Glomerular visceral epithelial cell (primary cell): ENCODE measurements at regions not wholly inside any gene's neighbourhood (a gene's known extent, or its start where the extent isn't known, plus 50 kb on each side); places are given as distances from the start of the nearest gene placed in this dataset.

Experiments
- DNase-seq: peaks from one replicate; pipeline ENCODE4 v3.0.0-alpha.2; 2016; ENCODE audit errors: extremely low spot score

DNA sequence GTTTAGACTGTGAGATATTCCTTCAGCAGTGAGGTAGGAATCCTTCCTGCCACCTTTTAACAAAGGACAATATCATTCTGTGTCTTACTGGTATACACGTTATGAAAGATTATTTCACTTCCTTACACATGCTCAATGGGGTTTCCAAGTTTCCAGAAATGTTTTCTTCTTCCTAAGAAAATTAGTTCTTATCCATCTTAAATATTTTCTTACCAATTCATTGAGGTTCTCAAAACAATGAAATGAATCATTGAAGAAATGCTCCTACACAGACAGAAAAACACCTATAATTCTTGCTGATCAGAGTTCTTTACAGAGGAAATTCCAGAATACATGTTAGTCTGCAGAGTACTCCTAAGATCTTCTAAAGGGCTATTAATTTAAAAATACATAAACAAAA is 51.4 kb upstream of the SEC61G start:
- DNase-seq: no peak

DNA sequence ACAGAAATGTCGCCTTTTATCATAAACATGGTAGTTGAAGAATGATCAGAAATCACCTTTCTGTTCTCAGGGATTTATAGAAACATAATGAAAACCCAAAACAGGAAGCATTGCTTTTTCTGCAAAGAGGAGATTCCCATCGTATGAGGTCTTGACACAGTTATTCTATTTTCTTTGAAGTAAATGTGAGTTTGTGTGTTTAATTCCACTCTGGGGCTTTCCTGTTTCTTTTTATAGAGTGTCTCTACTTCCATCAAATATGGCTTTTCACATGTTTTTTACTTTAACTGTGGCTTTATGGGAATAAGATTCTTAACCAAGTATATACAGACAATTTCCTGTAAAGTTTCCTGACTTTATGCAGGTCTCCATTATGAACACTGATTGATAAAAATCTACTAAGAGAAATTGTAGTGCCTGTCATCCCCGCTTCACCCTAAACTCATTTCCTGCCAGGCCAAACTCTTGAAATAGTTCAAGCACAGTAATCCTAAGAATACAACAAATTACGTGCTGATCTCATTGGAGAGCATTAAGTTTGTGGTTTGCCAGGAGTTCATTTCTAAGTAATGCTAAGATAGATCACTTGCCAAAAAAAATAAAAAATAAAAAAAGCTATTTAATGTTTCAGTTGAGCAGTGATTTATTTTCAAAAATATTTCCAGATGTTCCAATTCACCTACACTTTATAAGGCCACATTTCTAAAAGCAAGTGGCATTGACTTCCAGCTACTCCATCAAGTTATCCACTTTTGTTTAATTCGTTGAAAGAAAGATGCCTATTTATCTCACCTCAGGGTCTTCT is 52.2 kb upstream of the SEC61G start:
- peak; percentile 73 for DNase-seq

DNA sequence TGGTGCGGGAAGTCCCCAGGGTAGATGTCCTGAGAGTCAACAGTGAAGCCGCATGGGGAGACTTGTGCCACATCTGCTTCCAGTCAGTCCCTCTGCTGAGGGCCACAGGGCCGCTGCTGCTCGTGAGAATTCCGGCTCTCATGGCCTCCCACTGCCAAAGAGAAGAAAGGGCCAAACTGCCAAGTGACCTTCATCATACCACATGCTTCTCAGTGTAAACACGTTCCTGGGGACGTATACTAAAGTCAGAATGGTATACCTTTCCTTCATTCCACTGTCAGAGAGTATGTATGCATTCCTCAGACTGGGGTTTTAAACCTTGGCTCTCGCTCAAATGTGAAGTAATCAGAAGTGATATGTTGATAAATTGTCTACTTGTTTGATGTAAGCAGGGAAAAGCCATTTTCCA is 52.8 kb upstream of the SEC61G start:
- DNase-seq: peak; percentile 35

DNA sequence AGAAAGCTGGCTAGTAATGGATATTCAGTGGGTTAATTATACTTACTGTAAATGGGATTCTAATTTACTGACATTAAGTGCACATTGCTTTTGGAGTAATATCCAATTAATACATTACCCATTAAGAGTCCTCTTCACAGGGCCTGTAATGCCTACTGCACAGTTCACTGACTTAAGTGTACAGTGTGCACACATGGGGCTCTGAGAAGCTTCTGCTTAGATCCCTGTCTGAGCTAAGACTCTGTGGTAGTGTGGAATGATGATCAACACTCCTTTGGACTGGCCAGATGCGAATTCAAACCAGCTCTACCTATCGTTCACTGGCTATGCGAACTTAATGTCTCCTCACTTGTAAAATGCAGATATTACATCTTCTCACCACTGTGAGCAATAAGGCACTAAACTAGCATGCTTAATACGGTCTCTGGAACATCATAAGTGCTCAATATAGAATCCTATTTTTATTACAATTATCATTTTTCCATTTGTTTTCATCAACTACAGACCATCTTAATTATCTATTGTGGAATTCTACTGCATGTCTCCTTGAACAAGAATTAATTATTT is 53.8 kb upstream of the SEC61G start:
- peak; percentile 78 for DNase-seq

DNA sequence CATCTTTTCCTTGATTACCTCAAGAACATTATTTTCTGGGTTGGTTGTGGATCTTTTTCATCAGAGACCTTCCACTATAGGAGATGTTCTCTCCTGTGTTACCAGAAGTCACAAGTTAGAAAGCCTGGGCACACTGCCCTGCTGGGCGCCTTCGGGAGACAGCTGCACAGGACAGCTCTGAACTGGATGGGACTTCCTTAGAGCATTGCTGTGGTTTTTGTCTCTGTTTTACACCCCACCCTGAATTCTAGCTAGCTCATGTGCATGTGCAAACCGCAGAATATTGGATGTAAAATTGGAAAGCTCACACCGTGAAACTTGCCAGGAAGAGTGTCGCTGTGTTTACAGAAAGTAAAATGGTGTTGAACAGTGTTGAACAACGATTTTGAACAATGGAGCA is 54.4 kb upstream of the SEC61G start:
- no peak for DNase-seq

DNA sequence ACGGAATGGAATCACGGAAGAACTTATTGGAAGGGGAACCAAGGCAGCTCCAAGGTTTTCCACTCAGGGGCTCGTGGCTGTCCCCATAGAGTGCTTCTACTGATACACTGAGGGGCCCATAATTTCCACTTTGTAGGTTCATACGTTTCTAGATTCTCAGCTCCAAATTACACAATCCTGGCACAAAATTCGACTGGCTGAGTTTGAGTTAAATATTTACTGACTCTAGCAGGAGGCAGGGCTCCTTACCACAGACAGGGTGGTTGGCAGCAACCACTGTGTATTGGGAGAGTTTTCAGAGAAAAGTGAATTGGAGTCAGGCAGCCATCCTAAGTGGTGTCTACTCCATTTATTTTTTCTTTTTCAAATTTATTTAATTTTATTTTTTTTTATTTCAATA is 55.4 kb upstream of the SEC61G start:
- peak; percentile 60 for DNase-seq

DNA sequence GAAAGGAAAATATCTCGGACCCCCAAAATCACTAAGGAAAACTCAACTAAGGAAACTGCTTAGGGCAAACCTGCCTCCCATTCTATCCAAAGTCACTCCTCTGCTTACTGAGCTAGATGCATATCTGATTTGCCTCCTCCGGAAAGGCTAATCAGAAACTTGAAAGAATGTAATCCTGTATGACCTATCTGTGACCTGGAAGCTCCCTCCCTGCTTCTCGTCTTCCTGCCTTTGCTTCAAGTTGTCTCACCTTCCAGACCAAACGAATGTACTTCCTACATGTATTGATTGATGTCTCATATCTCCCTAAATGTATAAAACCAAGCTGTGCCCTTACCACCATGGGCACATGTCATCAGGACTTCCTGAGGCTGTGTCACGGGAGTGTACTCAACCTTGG is 58.1 kb upstream of the SEC61G start:
- no peak for DNase-seq

DNA sequence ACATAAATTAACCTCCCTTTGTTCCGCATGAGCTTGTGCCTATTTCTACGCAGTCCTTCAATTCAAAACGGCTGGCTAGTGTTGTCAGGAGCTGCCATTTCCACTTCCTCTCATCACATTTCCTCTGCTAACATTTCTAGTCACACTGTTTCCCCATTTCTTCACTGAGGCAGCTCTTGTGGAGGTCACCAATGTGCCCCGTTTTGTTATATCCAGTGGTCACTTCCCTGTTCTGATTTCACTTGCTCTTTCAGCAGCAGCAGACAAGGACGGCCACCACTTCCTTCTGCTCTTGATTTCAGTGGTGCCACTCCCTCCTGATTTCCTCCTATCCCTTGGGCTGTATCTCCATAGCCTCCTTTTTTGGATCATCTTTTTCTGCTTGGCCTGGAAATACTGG is 64.8 kb upstream of the SEC61G start:
- DNase-seq: no peak

DNA sequence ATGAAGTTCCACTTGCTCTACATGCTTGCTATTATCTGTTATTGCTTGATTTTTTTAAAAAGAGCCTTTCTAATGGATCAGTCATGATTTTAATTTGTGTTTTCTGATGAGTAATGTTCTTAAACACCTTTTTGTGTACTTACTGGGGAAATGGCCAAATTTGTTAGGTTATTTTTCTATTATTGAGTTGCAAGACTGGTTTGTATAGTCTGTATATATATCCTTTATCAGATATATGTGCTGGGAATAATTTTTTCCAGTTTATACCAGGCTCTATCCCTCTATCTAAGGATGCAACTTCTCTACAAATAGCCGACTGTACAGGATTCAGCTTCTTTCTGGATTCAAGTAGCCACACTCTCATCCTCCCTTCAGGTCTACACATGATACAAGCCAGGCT is 65.6 kb upstream of the SEC61G start:
- no peak for DNase-seq

DNA sequence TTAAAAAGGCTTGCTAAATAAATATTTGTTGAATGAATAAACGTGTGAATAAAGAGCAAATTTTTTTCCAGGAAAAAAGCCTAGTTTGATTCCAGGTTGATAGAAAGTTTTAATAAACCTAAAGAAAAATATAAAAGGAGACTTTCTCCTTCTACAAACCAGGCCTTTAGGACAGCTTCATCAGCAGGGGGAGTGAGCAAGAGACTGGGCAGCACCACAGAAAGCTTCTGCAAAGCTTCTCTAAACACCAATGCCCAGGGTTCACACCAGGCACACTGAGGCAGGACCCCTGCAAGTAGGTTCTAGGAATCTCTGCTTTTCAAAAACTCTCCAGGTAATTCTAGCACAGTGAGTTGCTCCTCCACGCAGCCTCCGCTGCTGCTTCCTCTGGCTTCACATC is 66.4 kb upstream of the SEC61G start:
- DNase-seq: no peak

DNA sequence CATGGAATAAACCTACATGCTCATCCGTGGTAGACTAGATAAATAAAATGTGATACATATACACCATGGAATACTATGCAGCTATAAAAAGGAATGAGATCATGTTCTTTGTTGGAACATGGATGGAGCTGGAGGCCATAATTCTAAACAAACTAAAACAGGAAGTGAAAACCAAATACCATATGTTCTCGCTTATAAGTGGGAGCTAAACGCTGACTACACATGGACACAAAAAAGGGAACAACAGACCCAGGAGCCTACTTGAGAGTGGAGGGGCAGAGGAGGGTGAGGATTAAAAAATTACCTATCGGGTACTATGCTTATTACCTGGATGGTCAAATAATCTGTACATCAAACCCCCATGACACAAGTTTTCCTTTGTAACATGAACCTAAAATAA is 68.7 kb upstream of the SEC61G start:
- DNase-seq: no peak

DNA sequence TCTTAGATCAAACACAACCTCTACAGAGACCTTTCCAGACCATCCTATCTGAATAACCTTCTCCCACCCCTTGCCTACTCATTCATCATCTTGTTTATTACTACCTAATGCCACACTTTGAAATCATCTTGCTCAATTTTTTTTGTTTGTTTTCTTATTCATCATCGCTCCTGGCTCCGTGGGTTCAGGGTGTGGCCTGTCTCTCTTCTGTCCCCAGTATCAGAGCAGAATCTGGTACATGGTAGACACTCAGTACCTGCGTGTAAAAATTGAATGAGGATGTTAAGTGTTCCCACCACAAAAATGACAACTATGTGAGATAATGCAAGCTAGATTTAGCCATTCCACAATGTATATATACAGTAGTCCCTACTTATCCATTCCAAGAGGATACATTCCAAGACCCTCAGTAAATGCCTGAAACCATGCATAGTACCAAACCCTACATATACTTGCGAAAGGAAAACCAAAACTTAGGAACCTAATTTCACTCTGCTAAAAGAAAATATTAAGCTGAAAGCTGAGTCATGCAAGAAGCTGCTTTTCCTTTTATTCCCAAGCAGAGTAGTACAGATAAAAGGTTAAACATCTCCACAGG is 72.1 kb upstream of the SEC61G start:
- DNase-seq: peak; percentile 46

DNA sequence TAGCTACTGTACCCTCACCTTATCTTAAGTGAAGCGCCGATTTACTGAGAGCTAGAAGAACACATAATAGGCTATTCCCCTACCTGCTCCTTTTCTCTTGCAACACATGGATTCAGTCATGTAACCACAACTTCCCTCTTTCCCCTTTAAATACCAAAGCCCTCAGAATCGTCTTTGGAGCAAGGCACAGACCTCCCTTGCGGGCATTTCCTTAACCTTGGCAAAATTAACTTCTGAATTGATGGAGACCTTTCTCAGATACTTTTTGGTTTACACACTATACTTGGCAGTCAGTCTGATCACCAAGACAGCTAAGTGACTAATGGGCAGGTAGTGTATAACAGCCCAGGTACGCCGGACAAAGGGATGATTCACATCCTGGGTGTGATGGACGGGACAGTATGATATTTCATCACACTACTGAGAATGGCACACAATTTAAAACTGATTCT is 72.7 kb upstream of the SEC61G start:
- DNase-seq: peak; percentile 45

DNA sequence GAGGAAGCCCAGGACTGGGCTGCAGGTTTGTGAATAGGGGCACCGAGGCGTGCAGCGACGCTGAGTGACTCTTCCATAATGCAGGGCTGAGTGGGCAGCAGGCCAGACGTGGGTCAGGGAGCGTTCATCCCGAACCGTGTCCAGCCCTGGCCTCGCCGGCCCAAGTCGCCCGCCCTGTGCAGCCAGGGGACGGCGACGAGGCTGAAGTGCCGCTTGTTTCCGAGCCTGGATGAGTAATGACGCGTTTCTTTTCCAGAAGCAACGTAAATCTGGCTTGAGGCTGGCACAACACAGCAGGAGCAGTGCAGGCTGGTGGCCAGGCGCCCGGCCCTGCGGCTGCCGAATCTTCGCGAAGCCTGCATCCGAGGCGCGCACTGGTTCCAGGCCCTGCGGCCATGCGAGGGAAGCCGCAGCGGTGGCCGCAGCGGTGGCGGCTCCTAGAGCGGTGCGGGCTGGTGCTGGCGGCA is 74.0 kb upstream of the SEC61G start:
- peak; percentile 86 for DNase-seq

DNA sequence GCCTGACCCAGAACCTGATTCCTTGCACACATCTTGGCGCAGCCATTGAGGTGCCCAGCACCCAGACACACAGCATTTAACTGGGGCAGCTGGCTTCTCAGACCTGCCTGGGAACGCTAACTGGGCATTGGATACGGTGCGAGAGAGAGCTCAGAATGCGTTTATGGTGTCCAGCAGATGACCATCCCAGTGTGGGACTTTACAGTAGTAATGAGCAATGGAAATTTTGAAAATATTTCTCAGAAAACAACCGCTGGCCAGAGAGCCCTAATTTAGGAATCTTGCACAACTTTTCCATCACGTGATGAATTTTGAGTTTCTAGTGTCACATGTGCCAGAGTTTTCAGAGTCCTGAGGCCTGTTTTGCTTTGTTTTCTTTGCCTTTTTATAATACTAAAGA is 78.2 kb upstream of the SEC61G start:
- no peak for DNase-seq

DNA sequence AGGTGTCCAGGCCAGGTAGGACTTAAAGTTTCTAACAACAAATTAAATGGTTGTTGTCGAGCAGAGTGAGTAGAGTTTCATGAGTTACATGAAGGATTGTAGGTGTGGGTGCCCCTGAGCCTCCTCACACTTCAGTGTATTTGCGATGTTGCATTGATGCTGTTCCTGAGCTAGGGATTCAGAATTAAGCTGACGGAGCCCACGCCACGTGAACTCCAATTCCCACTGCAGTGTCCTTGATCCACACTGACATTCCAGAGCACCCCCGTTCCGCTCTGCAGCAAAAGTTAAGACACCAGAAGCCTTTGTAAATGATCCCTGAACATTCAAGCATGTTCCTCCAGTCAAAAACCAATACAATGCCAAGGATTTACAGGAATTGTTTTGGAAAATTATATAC is 78.8 kb upstream of the SEC61G start:
- DNase-seq: no peak

DNA sequence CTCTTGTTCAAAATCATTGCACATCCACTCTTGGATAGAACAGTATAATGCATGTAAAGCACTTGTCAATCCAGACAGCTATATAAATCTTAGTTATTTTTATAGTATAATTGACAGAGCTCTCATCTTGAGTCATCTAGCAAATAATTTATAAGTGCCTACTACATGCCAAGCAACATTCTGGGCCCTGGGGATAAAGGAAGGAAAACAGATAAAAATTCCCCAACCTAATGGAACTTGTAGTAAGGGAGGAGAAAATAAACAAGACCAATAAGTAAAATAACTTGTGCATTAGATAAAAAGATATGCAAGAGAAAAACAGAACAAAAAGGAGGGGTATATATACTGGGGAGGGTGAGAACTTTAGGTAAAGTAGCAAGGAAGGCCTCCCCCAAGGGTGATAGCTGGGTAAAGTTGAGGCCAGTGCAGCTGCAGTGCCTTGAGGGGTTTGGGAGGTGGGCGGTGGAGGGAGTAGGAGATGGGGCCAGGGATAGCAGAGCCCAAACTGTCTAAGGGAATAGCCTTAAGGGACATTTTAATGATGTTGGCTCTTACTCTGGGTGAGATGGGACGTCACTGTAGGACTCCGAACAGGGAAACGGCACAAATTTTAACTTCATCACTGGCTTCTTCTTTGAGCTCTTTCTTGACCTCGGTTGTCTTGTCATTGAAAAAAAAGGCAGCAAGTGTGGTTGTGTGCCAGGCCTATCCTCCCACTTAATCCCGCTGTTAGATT is 79.3 kb upstream of the SEC61G start:
- DNase-seq: no peak

DNA sequence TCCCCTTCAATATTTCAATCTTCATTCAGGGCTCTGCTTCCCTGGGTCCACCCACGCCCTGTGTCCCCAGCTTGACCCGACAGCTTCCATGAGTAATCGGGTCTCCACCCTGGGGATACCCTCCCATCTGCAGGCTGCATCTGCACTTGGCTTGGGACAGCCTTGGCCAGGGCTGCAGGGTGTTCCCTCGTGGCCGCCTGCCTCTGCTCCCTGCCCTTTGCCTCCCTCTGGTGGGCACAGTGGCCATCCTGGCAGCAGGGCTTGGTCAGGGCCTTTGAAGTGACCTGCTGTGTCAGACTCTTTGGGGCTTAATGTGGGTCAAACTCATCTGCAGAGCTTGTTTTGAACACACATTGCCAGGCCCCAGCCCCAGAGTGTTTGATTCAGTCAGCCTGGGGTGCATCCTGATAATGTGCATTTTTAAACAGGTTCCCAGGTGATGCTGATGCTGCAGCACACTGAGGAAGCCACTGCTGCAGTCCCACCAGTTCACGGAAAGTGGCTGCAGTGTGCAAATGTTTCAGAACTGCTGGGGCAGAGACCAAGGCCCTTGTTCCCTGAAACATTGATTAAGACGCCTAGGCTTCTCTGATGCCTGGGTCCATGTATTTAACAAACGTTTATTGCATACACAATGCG is 80.7 kb upstream of the SEC61G start:
- peak; percentile 73 for DNase-seq

DNA sequence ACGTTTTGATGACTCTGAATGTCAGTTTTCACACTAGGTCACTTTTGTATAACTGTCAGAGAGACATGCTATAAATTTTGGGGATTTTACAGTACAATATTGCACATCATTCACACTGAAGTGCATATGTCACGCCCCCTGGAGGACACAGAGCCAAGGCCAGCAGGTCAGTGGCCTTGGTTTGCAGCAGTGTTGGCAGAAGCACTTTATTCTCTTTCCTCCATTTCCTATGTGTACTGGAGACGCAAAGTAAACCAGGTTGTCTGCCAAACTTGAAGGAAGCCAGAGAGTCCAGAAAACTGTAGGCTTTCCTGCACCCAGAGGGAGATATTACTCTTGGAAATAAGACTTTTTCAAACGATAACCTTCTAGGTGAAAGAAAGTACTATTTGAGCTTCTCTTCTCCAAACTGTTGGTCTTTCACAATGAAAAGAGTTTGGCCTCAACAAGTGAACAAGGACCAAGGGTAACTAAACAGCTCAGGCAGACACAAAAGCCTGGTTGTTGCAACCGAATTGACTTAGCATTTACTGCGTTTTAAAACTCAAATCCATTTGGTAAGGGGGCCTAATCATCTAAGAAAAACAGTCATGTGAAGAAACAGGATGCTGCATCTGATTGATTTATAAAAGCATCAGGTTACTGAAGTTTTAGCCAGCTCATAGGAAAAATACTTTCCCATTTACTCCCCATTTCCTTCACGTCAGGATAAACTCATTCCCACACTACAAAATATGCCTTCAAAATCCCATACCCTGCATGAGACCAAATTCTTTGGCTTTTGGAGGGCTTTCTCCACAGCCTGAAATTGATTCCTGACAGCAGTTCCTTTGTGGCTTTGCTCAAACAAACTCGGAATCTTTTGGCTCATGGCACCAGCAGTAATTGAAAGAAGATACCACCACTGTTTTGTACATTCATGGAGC is 83.0 kb upstream of the SEC61G start:
- DNase-seq: peak; percentile 16

DNA sequence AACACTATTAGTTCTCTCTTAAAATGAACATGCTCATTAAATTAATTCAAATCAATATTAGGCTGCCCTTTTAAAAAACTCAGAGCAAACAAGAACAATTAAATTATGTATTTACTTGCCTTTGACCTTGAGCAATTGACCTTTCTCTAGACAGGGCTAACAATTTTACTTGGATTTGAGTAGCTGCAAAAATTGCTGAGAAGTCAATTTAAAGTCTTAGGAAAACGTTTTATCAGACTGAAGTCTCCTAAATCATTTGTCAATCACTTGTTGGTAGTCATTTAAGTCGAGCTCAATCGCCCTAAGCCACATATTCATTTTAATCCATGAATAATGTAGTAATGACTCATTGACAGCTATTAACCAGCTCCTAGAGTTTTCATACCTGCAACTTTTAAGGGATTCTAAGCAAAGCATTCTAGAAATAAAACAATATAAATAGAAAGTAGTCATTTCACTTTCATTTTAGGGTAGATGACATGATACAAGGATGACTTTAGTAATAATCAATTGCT is 84.9 kb upstream of the SEC61G start:
- no peak for DNase-seq

DNA sequence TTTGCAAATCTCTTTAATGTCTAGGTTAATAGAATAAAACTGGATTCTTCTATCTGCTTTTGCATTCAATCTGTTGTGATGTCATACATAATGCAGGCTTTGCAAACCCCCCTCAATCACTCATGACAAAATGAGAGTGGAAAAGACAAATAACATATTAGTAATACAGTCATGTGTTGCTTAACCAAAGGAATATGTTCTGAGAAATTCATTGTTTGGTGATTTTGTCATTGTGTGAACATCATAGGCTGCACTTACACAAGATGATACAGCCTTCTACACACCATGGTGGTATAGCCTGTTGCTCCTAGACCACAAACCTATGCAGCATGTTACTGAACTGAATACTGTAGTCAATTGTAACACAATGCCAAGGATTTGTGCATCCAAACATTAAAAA is 87.3 kb upstream of the SEC61G start:
- DNase-seq: no peak
